ENCODE measurements at regions not wholly inside any gene's neighbourhood (a gene's known extent, or its start where the extent isn't known, plus 50 kb on each side); places are given as distances from the start of the nearest gene placed in this dataset.

DNA sequence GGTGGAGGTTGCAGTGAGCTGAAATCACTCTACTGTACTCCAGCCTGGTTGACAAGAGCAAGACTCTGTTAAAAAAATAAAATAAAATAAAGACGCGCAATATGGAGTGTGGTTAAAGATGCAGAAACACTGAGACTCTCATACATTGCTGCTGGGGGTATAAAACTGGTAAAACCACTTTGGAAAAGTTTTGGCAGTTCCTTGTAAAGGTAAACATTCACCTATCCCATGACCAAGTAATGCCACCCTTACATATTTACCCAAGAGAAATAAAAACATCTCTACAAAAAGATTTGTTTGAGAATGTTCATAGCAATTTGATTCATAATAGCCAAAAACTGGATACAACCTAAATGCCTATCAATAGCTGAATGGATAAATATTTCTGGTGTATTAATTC, 398.5 kb downstream of the PDCD6IP start:
- TF ChIP-seq, protein P1, sequence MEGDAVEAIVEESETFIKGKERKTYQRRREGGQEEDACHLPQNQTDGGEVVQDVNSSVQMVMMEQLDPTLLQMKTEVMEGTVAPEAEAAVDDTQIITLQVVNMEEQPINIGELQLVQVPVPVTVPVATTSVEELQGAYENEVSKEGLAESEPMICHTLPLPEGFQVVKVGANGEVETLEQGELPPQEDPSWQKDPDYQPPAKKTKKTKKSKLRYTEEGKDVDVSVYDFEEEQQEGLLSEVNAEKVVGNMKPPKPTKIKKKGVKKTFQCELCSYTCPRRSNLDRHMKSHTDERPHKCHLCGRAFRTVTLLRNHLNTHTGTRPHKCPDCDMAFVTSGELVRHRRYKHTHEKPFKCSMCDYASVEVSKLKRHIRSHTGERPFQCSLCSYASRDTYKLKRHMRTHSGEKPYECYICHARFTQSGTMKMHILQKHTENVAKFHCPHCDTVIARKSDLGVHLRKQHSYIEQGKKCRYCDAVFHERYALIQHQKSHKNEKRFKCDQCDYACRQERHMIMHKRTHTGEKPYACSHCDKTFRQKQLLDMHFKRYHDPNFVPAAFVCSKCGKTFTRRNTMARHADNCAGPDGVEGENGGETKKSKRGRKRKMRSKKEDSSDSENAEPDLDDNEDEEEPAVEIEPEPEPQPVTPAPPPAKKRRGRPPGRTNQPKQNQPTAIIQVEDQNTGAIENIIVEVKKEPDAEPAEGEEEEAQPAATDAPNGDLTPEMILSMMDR (IDR thresholded peaks at IDR 0.05): no peak
- DNase-seq (ENCODE audit: low spot score) (no peak), ATAC-seq (ENCODE audit: low FRiP score) (no peak)

DNA sequence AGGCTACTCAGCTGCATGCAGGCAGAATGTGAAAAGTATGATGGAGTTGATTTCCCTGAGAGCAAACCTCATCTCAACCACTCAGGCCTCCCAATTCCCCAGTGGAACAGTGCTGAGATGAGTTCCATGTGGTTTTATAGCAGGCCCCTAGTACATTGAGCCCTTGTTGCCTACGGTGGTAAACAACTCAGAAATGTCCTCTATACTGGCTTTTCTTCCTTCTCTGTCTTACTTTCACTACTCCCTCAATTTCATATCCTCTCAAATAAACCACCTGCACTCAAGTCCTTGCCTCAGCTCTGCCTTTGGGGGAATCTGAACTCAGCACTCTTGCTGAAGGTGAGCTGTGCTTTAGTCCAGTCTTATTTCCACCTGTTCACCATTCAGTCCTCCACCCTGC, 399.9 kb downstream of the PDCD6IP start:
- ATAC-seq (ENCODE audit: low FRiP score) (no peak), DNase-seq (ENCODE audit: low spot score) (no peak)
- TF ChIP-seq, protein P1 (IDR thresholded peaks at IDR 0.05): no peak

DNA sequence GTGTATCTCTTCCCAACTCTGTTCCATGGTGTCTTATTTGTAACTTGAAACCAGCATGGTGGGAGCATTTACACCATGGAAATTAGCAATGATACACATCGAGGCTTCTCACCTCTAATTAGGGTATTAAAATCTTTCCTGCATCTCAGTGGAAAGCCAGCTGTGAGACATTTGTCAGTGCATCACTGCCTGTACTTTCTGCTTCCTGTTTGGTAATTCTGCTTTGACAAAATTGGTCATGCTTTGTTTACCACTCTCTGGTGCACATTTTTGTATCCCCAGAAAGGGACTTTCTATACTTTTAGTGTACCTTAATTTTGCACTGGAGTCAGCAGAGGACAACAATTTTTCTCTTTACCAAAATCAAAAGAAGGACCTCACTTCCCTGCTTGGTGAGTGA, 402.1 kb downstream of the PDCD6IP start:
- TF ChIP-seq, protein P1 (IDR thresholded peaks at IDR 0.05): no peak
- DNase-seq (ENCODE audit: low spot score) (no peak), ATAC-seq (ENCODE audit: low FRiP score) (no peak)

DNA sequence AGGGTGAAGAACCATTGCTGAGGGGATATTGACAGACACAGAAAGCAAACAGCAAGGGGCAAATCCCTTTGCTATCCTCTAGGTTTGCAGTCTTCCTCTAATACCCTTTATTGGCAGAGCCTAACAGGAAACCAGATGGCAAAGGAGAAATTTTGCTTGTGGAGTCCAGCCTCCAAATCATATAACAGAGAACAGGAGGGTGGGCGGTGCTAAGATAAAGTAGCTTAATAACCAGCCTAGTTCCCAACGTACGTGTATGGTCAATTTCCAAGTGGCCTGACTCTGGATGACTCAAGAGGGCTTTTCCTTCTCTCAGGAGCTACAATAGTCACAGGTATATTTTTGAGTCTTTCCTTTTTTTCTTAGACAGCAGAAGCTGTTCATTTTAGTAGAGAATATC, 404.5 kb downstream of the PDCD6IP start:
- DNase-seq (ENCODE audit: low spot score) (no peak), ATAC-seq (ENCODE audit: low FRiP score) (no peak)
- TF ChIP-seq, protein P1 (IDR thresholded peaks at IDR 0.05): no peak

DNA sequence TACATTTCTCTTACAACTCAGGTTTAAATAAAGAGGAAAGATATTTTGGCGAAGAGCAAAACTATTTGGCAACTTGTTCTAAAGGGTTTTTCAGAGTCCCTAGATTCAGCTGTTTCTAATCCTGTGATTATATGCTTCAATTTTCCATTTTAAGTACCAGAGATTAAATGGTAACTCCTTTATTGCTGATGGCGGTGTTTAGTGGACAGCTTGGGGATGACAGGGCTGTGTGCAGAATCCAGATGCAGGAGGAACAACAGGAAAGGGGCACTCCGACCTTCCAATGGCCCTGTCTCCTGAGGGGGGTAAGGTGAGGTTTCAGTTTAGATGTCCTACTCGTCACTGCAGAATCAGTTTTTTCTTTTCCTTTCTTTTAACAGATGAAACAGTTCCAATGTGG, 405.0 kb downstream of the PDCD6IP start:
- ATAC-seq (ENCODE audit: low FRiP score) (no peak), DNase-seq (ENCODE audit: low spot score) (no peak)
- TF ChIP-seq, protein P1 (IDR thresholded peaks at IDR 0.05): no peak

DNA sequence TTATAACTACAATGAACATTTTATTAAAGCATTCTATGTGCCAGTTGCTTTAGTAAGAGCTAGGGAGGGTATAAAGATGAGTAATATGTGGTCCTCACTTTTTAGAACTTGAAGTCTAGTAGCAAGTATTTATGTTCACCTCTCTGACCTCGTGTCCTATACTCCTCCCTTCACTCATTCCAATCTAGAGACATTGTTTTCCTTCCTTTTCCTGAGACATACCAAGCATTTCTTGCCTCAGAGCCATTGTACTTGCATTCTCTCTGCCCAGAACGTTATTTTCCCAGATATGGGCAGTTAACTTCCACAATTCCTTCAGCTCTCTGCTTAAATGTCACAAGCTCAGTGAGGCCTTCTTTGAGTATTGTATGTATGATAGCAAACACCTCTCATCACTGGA, 408.6 kb downstream of the PDCD6IP start:
- no peak for ATAC-seq (ENCODE audit: low FRiP score)
- no peak for DNase-seq (ENCODE audit: low spot score)
- TF ChIP-seq, protein P1 (IDR thresholded peaks at IDR 0.05): no peak

DNA sequence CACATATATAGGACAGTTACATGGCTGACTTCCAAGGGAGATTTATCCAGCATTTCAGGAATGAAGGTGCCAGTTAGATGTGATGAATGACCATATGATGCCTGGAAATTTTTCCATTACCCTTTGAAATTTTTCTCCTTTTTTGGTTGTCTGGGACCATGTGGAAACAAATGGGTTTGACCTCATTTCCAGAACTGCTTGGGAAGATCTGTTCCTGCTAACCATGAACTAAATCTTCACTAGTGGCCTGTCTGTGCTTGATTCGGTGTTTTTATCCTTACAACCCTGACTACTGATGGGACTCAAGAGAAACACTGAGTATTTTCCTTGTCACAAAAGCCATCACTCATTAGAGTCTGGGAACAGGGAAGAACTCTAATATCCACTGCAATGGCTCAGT, 409.4 kb downstream of the PDCD6IP start:
- no peak for DNase-seq (ENCODE audit: low spot score)
- TF ChIP-seq, protein P1 (IDR thresholded peaks at IDR 0.05): no peak
- ATAC-seq (ENCODE audit: low FRiP score): no peak

All from omental fat pad (tissue), 3 donors.